H1 (cell line): ENCODE measurements at regions not wholly inside any gene's neighbourhood (a gene's known extent, or its start where the extent isn't known, plus 50 kb on each side); places are given as distances from the start of the nearest gene placed in this dataset.

ENCODE experiments used
- CTCF ChIA-PET: fragments of 300-600 bp; sonication (Branson Sonifier 250); formaldehyde crosslinking; loops from one replicate; lab custom pipeline; 2021; ENCODE audit not compliant: partially characterized antibody; lab: Charles Lee
- POLR2A ChIA-PET: fragments of 300-600 bp; sonication (Branson Sonifier 250); formaldehyde crosslinking; loops from one replicate; lab custom pipeline; 2021; ENCODE audit warnings: inconsistent platforms; ENCODE audit not compliant: partially characterized antibody; lab: Charles Lee
- DNase-seq, 2 experiments: peaks; one replicate each; pipeline versions ENCODE4 v3.0.0 to v3.0.0-alpha.2; 2010 to 2022; ENCODE audit warnings: low spot score in 2 of 2, low read depth in 1 of 2, mixed read lengths in 1 of 2
- FAIRE-seq: peaks from 2 replicates; lab custom pipeline; 2011; peaks lifted over from hg19 to GRCh38; lab: Jason Lieb, UNC
- H2AFZ ChIP-seq: 2 replicates; pipeline ENCODE4 v1.8.1; 2012; ENCODE audit warnings: low read length, inconsistent platforms
- H2AK5ac ChIP-seq: 2 replicates; pipeline ENCODE4 v1.6.1; 2013; ENCODE audit warnings: low read depth, low read length
- H2BK120ac ChIP-seq: replicated peaks from 2 replicates; pipeline ENCODE3; 2013; ENCODE audit warnings: low read depth, low read length, inconsistent platforms
- H2BK12ac ChIP-seq: 2 replicates; pipeline ENCODE4 v1.6.1; 2013; ENCODE audit warnings: low read depth, low read length
- H2BK15ac ChIP-seq: 2 replicates; pipeline ENCODE4 v1.6.1; 2013; ENCODE audit warnings: low read length
- H2BK20ac ChIP-seq: 2 replicates; pipeline ENCODE4 v1.6.1; 2013; ENCODE audit warnings: low read length
- H2BK5ac ChIP-seq: 2 replicates; pipeline ENCODE4 v1.6.1; 2013; ENCODE audit warnings: low read depth, low read length
- H3K14ac ChIP-seq: 2 replicates; pipeline ENCODE4 v1.6.1; 2013; ENCODE audit warnings: inconsistent platforms; ENCODE audit not compliant: insufficient read length
- H3K18ac ChIP-seq: 2 replicates; pipeline ENCODE4 v1.6.1; 2013; ENCODE audit warnings: low read length; ENCODE audit errors: extremely low read depth
- H3K23ac ChIP-seq: 2 replicates; pipeline ENCODE4 v1.6.1; 2013; ENCODE audit warnings: inconsistent platforms; ENCODE audit not compliant: insufficient read length
- H3K23me2 ChIP-seq: 2 replicates; pipeline ENCODE4 v1.6.1; 2013; ENCODE audit warnings: low read depth, low read length
- H3K27ac ChIP-seq: 2 replicates; pipeline ENCODE4 v1.6.1; 2011; ENCODE audit warnings: low read depth, low read length, inconsistent platforms
- H3K27me3 ChIP-seq, 4 experiments: replicated peaks in 1 of 4; 1 replicate in 1 of 4; 2 replicates in 3 of 4; pipeline versions ENCODE4 v1.6.1 to v1.8.1; 2011 to 2013; ENCODE audit warnings: low read length in 3 of 4, mild to moderate bottlenecking in 3 of 4, inconsistent platforms in 2 of 4, mixed read lengths in 2 of 4, moderate library complexity in 1 of 4; ENCODE audit not compliant: control insufficient read depth in 3 of 4, insufficient read depth in 3 of 4; ENCODE audit errors: extremely low read depth in 1 of 4
- H3K36me3 ChIP-seq, 4 experiments: 2 replicates each; pipeline versions ENCODE4 v1.6.1 to v1.8.1; 2011 to 2013; ENCODE audit warnings: mild to moderate bottlenecking in 4 of 4, low read length in 3 of 4, moderate library complexity in 2 of 4, control low read depth in 1 of 4, inconsistent platforms in 1 of 4; ENCODE audit not compliant: insufficient read depth in 4 of 4, control insufficient read depth in 2 of 4
- H3K4ac ChIP-seq: replicated peaks from 2 replicates; pipeline ENCODE3; 2013; ENCODE audit warnings: low read length, low read depth, mixed read lengths, inconsistent platforms; ENCODE audit not compliant: insufficient read length
- H3K4me1 ChIP-seq, 4 experiments: replicated peaks in 1 of 4; 1 replicate in 1 of 4; 2 replicates in 3 of 4; pipeline versions ENCODE4 v1.6.1 to v1.8.1; 2011 to 2013; ENCODE audit warnings: low read length in 3 of 4, inconsistent platforms in 2 of 4, mixed read lengths in 1 of 4; ENCODE audit not compliant: insufficient read depth in 4 of 4, control insufficient read depth in 3 of 4
- H3K4me2 ChIP-seq, 2 experiments: 2 replicates each; pipeline versions ENCODE4 v1.6.1 to v1.8.1; 2011 to 2013; ENCODE audit warnings: low read depth in 2 of 2, low read length in 2 of 2, control low read depth in 1 of 2, inconsistent platforms in 1 of 2, mild to moderate bottlenecking in 1 of 2; ENCODE audit not compliant: insufficient read depth in 1 of 2
- H3K4me3 ChIP-seq, 4 experiments: fragments of 200-600, 300-600 bp in 1 of 4; sonication (generic), shearing (Covaris generic), sonication (Bioruptor Twin) in 1 of 4; 2 replicates each; pipeline versions ENCODE4 v1.5.1 to v1.8.1; 2011 to 2016; ENCODE audit warnings: low read length in 4 of 4, low read depth in 3 of 4, control low read depth in 2 of 4, inconsistent platforms in 2 of 4, mild to moderate bottlenecking in 2 of 4, mixed read lengths in 1 of 4, moderate library complexity in 1 of 4; ENCODE audit not compliant: insufficient read depth in 2 of 4; ENCODE audit errors: extremely low read depth in 1 of 4
- H3K56ac ChIP-seq: replicated peaks from 2 replicates; pipeline ENCODE3; 2013; ENCODE audit warnings: low read depth, mild to moderate bottlenecking, mixed read lengths, low read length, inconsistent platforms; ENCODE audit not compliant: insufficient read length
- H3K79me1 ChIP-seq: 2 replicates; pipeline ENCODE4 v1.6.1; 2013; ENCODE audit warnings: low read depth, low read length, control low read depth
- H3K79me2 ChIP-seq, 2 experiments: 2 replicates each; pipeline versions ENCODE4 v1.6.1 to v1.8.1; 2012 to 2013; ENCODE audit warnings: low read length in 2 of 2, mild to moderate bottlenecking in 2 of 2, inconsistent platforms in 1 of 2; ENCODE audit not compliant: insufficient read depth in 2 of 2, control insufficient read depth in 1 of 2
- H3K9ac ChIP-seq, 4 experiments: replicated peaks in 1 of 4; 1 replicate in 1 of 4; 2 replicates in 3 of 4; pipeline versions ENCODE4 v1.6.1 to v1.8.1; 2011 to 2013; ENCODE audit warnings: low read depth in 3 of 4, low read length in 3 of 4, control low read depth in 2 of 4, mild to moderate bottlenecking in 2 of 4, moderate library complexity in 2 of 4, inconsistent platforms in 1 of 4; ENCODE audit errors: extremely low read depth in 1 of 4
- H3K9me3 ChIP-seq, 2 experiments: 2 replicates each; pipeline versions ENCODE4 v1.6.1 to v1.8.1; 2012 to 2013; ENCODE audit warnings: mild to moderate bottlenecking in 2 of 2, moderate library complexity in 2 of 2, control low read depth in 1 of 2, inconsistent platforms in 1 of 2, low read depth in 1 of 2, low read length in 1 of 2, mixed read lengths in 1 of 2; ENCODE audit not compliant: insufficient read depth in 2 of 2
- H4K20me1 ChIP-seq, 2 experiments: replicated peaks in 1 of 2; 2 replicates each; pipeline versions ENCODE3 to v1.8.1; 2011 to 2013; ENCODE audit warnings: inconsistent platforms in 2 of 2, low read length in 2 of 2, mild to moderate bottlenecking in 1 of 2; ENCODE audit not compliant: insufficient read depth in 2 of 2, control insufficient read depth in 1 of 2
- H4K5ac ChIP-seq: 2 replicates; pipeline ENCODE4 v1.6.1; 2013; ENCODE audit warnings: low read length, low read depth, mixed read lengths, inconsistent platforms; ENCODE audit not compliant: insufficient read length
- H4K8ac ChIP-seq: 2 replicates; pipeline ENCODE4 v1.8.0; 2013; ENCODE audit warnings: mild to moderate bottlenecking, moderate library complexity, low read length, inconsistent platforms; ENCODE audit not compliant: insufficient read depth; ENCODE audit errors: extremely low read depth
- H4K91ac ChIP-seq: replicated peaks from 2 replicates; pipeline ENCODE3; 2013; ENCODE audit warnings: low read length, mixed read lengths, inconsistent platforms; ENCODE audit not compliant: insufficient read length
- BACH1 ChIP-seq: IDR thresholded peaks from 2 replicates; pipeline ENCODE4 v1.6.1; 2012; ENCODE audit warnings: low read length, improper control_type of control experiment
- BCL11A ChIP-seq, 2 experiments: IDR thresholded peaks; one replicate each; pipeline ENCODE4 v1.6.1; 2011; ENCODE audit warnings: low read depth in 2 of 2, low read length in 2 of 2, mild to moderate bottlenecking in 2 of 2
- CBX5 ChIP-seq: fragments of 300-800, 300-1000 bp; sonication (generic); IDR thresholded peaks from 2 replicates; pipeline ENCODE4 v1.7.1; 2016; ENCODE audit warnings: antibody characterized with exemption, low read length, low read depth
- CHD1 ChIP-seq: IDR thresholded peaks from 2 replicates; pipeline ENCODE4 v1.6.1; 2012; ENCODE audit warnings: low read depth, low read length, improper control_type of control experiment
- EGR1 ChIP-seq: IDR thresholded peaks from 2 replicates; pipeline ENCODE4 v1.6.1; 2011; ENCODE audit warnings: low read depth, low read length, borderline replicate concordance
- EZH2 ChIP-seq: fragments of 200-600 bp; sonication (generic); IDR thresholded peaks from 2 replicates; pipeline ENCODE4 v1.7.1; 2012; ENCODE audit warnings: low read depth, mild to moderate bottlenecking, moderate library complexity, low read length, inconsistent platforms; ENCODE audit not compliant: severe bottlenecking
- JUND ChIP-seq: IDR thresholded peaks from 2 replicates; pipeline ENCODE4 v1.6.1; 2011; ENCODE audit warnings: mild to moderate bottlenecking, improper control_type of control experiment, low read length
- RBBP5 ChIP-seq: IDR thresholded peaks from 2 replicates; pipeline ENCODE4 v1.7.1; 2012; ENCODE audit warnings: low read depth, mild to moderate bottlenecking, inconsistent platforms, low read length, moderate library complexity, borderline replicate concordance
- RXRA ChIP-seq: IDR thresholded peaks from 2 replicates; pipeline ENCODE4 v1.6.1; 2011; ENCODE audit warnings: low read depth, mild to moderate bottlenecking, low read length, moderate library complexity; ENCODE audit not compliant: insufficient read depth
- SIN3A ChIP-seq, 2 experiments: IDR thresholded peaks in 1 of 2; conservative IDR thresholded peaks in 1 of 2; 2 replicates each; pipeline ENCODE4 v1.6.1; 2011 to 2012; ENCODE audit warnings: low read length in 2 of 2, improper control_type of control experiment in 1 of 2, low read depth in 1 of 2, mild to moderate bottlenecking in 1 of 2
- SIX5 ChIP-seq: IDR thresholded peaks from 2 replicates; pipeline ENCODE4 v1.6.1; 2011; ENCODE audit warnings: mild to moderate bottlenecking, low read depth, low read length
- SP4 ChIP-seq: IDR thresholded peaks from 2 replicates; pipeline ENCODE4 v1.6.1; 2012; ENCODE audit warnings: low read length, inconsistent platforms
- TAF1 ChIP-seq: IDR thresholded peaks from 2 replicates; pipeline ENCODE4 v1.6.1; 2011; ENCODE audit warnings: mild to moderate bottlenecking, low read depth, low read length
- TAF7 ChIP-seq: optimal IDR thresholded peaks from 2 replicates; pipeline ENCODE3; 2011; ENCODE audit warnings: low read depth, mild to moderate bottlenecking, inconsistent platforms, low read length, moderate library complexity, borderline replicate concordance
- TEAD4 ChIP-seq: IDR thresholded peaks from 2 replicates; pipeline ENCODE4 v1.6.1; 2012; ENCODE audit warnings: low read depth, low read length, inconsistent platforms, mixed read lengths
- WGBS, 2 experiments: shearing (Covaris generic) in 1 of 2; methylation state at CpG; one replicate each; pipeline versions ENCODE4 v1.1.6 to v1.1.7; 2013 to 2015; ENCODE audit warnings: low lambda C conversion rate in 2 of 2, mixed read lengths in 2 of 2, inconsistent platforms in 1 of 2, low coverage in 1 of 2, missing lambda C conversion rate in 1 of 2; ENCODE audit not compliant: insufficient replicate concordance in 2 of 2, insufficient coverage in 1 of 2, insufficient read length in 1 of 2; ENCODE audit errors: extremely low coverage in 1 of 2, missing lambda C conversion rate in 1 of 2; 5-methylcytosine and 5-hydroxymethylcytosine counted together

DNA sequence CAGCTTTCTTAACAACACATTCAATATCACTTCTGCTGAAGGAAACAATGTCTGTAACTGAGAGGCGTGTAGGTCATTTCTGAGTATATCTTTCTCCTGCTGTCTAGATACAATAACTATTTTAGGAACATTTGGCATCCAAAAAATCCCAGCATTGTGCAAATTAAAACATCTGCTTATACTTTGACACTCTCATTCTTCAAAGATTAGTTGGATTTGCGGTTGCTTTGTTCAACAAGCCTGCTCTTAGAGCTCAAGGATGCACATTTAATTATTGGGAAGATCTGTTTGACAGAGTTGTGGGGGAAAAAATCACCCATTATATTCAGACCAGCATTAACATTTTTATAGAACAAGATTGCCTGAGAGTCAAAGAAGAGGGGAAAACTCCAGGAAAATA lies 449.5 kb upstream of the HNRNPA3 start:
- H3K27ac ChIP-seq: peak overlapping the region; percentile 13; the same call in 1 of the 2 replicates
- TF ChIP-seq SIX5 (no peak), BACH1 (no peak), CHD1 (no peak), TAF1 (no peak), TEAD4 (no peak), RXRA (no peak), EGR1 (no peak), JUND (no peak), BCL11A (IDR thresholded peaks at IDR 0.05; ENCODE audit: low read depth in 2 of 2, low read length in 2 of 2) (no peak), SIN3A (conservative IDR thresholded peaks at IDR 0.05 in 1 of 2, IDR thresholded peaks at IDR 0.05 in 1 of 2; ENCODE audit: low read depth in 1 of 2, low read length in 2 of 2) (no peak), EZH2 (no peak), SP4 (no peak), CBX5 (no peak), RBBP5 (no peak), TAF7 (no peak)

More for the DNA sequence above, 449.5 kb upstream of the HNRNPA3 start:
- no peaks in the 10 kb centered on the region for H3K23me2 ChIP-seq
- peak overlapping the region; percentile 26 for H4K91ac ChIP-seq
- peak overlapping the region; percentile 65 for H2BK120ac ChIP-seq
- H4K5ac ChIP-seq: no peak overlapping the region
- no peak overlapping the region for H2AK5ac ChIP-seq
- ChIA-PET CTCF (interaction anchor here (0.6 to 2.0 kb wide), 5 partner anchors 9 to 40 kb away, joined by 3 to 5 read pairs (median 4); no protein-coding TSS in a partner anchor), POLR2A (interaction anchor here (0.6 to 1.9 kb wide), 4 partner anchors 11 to 87 kb away, joined by 3 to 6 read pairs (median 4); no protein-coding TSS in a partner anchor)
- no peak overlapping the region for H3K9ac ChIP-seq
- H3K14ac ChIP-seq: no peak overlapping the region
- H3K79me1 ChIP-seq: no peaks in the 10 kb centered on the region
- no peaks in the 10 kb centered on the region for H3K27me3 ChIP-seq
- peak overlapping the region; percentile 34 for H3K4ac ChIP-seq
- no peak overlapping the region for H2BK12ac ChIP-seq
- H2BK5ac ChIP-seq: no peak overlapping the region
- no peak overlapping the region for H3K18ac ChIP-seq
- no peak overlapping the region for H3K23ac ChIP-seq
- H2AFZ ChIP-seq: no peak overlapping the region
- H4K20me1 ChIP-seq: no peaks in the 10 kb centered on the region
- H4K8ac ChIP-seq: no peak overlapping the region
- no peaks in the 10 kb centered on the region for H3K36me3 ChIP-seq
- no peak overlapping the region for H3K56ac ChIP-seq
- DNase-seq: no peak
- WGBS, 2 experiments: 77% methylated on average over 2 of the region's 2 CpGs; no CpG with 5 or more reads in 1 of the 2 experiments
- H3K9me3 ChIP-seq: no peaks in the 10 kb centered on the region
- H3K79me2 ChIP-seq: no peaks in the 10 kb centered on the region
- peak overlapping the region in 1 of 4 experiments; percentile 26; a peak in 1 of 8 replicates for H3K4me3 ChIP-seq
- peaks cover 7 to 32% (median 21%) of the 10 kb centered on the region in 4 experiments; a peak in 6 of 7 replicates for H3K4me1 ChIP-seq
- no peak for FAIRE-seq
- H3K4me2 ChIP-seq: peak overlapping the region; percentile 31 to 49; a peak in 3 of 4 replicates
- H2BK15ac ChIP-seq: no peak overlapping the region
- H2BK20ac ChIP-seq: no peak overlapping the region
